Stimulated activated CD4-positive, alpha-beta T cell treated with anti-CD3 and anti-CD28 coated beads, TNF-alpha, amount 100 ng/mL, for 1 hour (primary cell): ENCODE measurements at regions not wholly inside any gene's neighbourhood (a gene's known extent, or its start where the extent isn't known, plus 50 kb on each side); places are given as distances from the start of the nearest gene placed in this dataset.
"Not testable (repeated sequence)": the region's sequence is repeated elsewhere in the genome, so short reads cannot be mapped to it uniquely, and the experiment has no call there.

Source experiments
- DNase-seq, 3 donors: peaks; one replicate each; pipeline ENCODE4 v3.0.0-alpha.2; 2020; ENCODE audit warnings: low read depth in 3 of 3, low spot score in 1 of 3

DNA sequence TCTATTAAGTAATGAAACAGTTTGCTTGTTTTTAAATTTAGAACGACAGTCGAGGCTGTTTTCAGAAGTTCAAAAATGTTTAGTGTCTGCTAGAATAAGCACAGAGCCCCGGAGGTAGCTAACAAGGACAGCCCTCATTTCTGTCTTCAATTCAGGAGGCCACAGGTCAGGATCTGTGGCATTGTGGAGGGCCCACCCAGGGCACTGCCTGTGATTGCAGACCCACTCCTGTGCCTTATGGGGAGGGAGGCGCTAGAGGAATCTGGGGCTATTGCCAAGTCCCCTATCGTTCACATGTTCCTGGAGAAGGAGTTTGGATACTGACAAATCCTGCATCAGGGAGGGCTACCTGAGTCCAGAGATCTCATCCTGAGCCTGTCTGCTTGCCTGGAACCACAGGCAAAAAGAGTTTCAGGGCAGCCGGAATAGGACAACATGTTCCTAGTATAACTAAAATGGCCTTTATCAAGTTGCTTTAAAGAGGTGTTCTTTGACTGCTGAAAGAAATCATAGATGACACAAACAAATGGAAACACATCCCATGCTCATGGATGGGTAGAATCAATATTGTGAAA is 141.5 kb upstream of the ROPN1 start:
- DNase-seq = no peak

GRCh38 chr3:124137216-124137615 is 145.3 kb upstream of the ROPN1 start:
- no peak for DNase-seq

- DNase-seq = no peak
These were observed 146.2 kb upstream of the ROPN1 start for GRCh38 chr3:124138148-124138547.

- DNase-seq = no peak
These were observed 148.8 kb upstream of the ROPN1 start for GRCh38 chr3:124140746-124141145.

DNA sequence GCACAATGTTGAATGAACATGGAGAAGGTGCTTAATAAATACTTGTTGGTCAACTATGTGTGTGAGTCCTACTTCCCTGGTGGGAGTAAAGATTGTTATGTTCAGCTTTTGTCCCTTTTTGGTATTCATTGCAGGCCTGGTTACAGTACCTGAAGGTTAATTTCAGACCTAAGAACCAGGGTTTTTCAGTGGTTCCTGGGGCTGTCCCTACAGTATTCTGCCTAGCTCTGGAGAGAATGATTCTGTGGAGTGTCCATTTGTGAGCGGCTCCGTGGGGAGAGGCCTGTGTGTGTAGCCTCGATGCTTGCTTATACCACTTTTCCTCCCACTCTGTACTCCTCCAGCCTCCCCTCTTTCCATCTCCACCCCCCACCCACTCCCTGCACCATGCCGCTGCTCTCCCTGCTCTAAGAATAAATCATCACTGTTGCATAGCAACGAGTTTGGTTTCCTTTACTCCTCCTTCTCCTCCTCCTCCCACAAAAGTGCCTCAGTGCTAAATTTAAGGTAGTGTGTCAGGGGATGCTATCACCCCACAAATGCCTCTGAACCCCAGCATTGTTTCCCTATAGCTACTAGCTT is 150.6 kb upstream of the ROPN1 start:
- no peak for DNase-seq

DNA sequence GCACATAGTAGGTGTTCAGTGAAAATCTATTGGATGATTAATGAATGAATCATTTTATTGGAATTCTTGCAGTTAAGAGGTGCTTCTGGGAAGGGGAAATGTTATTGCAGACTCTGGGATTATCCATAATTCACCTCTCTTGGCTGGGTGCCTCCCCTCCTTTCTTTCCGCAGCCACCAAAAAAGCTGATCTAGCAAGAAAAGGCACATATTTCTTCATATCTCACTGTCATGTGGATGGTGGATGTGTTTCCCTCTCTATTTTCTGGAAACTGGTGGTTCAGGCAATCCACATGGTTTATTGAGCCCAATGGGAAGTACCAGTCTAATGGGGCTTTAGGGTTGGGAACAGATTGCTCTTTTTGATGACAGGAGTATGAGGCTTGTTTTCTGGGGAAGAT is 151.1 kb upstream of the ROPN1 start:
- DNase-seq = no peak

DNA sequence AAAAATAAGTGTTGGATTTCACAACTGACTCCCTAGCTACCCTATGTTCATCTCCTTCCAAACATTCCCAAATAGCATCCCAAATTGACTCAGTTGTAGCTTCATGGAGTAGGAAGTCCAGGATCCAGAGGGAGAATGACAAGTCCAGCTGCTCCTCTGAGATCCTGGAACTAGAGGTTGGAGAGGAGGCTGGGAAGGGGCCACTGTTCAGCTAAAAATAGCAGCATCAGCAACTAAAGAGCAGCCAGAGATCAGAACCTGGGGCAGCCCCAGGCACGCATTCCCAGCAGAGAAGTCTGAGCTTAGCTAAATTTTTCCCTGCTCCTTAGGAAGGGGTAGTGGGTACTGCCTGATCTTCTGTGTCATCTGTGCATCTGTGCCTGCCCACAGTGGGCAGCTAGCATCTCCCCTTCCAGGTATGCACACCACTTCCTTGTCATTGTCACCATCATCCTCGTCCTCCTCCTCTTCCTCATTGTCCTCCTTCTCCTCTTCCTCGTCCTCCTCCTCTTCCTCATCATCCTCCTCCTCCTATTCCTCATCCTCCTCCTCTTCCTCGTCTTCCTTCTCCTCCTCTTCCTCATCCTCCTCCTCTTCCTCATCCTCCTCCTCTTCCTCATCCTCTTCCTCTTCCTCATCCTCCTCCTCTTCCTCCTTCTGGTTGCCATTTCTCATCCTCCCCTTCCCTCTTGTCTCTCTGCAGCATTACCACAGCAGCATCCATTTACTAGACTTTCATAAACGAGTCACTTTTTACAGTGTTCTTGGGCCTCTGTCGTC is 152.3 kb upstream of the ROPN1 start:
- no peak for DNase-seq

GRCh38 chr3:124147429-124147828 is 155.5 kb upstream of the ROPN1 start:
- no peak for DNase-seq

- DNase-seq = no peak
These were observed 156.0 kb upstream of the ROPN1 start for GRCh38 chr3:124147946-124148345.

DNA sequence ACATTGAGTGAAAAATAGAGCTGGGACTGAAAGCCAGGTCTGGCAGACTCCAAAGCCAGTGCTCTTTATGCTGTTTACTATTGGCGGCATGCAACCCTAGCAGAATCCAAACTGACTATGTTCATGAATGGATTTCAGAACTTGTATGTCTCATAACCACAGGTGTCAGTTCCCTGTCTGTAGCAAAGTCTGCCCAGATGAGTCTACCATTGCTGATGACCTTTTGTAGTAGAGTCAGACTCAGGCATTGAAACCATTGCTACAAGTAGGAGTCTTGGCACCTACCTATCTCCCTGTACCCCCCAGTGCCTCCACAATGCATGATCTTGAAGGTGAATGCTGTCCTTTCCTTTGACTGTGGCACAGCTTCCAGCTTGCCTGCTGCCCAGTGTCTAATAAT is 157.2 kb upstream of the ROPN1 start:
- no peak for DNase-seq

- DNase-seq = no peak
These were observed 157.8 kb upstream of the ROPN1 start for GRCh38 chr3:124149771-124150170.

GRCh38 chr3:124152891-124153290 is 161.0 kb upstream of the ROPN1 start:
- DNase-seq = not testable (repeated sequence)

- no peak for DNase-seq
These were observed 165.2 kb upstream of the ROPN1 start for GRCh38 chr3:124156866-124157712.

- DNase-seq = no peak
These were observed 165.8 kb upstream of the ROPN1 start for GRCh38 chr3:124157748-124158147.

DNA sequence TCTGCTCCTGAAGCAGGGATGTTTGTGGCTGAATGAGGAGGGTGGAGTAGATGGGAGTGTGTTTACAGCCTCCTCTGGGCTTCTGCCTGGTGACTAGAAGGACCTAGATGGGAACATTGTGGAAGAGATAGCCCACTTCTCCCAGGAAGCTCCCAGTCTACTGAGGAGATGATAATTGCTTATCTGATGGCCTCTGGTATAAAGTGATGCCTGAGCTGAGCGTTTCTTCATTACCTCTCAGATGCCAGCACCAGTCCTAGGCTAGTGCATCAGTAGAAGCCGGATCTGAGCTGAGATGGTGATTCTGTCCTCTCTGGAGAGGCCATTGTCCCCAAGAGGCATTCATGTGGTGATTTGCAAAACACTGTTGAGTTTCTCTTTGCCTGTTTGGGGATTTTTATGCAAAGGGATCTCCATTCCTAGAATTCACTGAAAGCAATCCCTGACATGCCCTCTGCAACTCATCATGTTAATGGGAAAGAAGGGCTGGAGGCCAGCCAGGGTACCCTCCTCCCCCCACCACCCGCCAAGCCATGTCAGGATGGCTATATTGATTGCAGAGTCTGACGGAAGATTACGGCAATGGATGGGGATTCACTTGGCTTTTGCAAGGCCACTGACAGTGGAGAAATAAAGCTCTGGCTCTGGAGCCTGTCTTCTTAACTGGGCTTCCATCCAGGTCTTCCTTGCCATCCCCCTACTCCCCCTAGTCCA is 166.4 kb upstream of the ROPN1 start:
- DNase-seq = no peak

- no peak for DNase-seq
These were observed 169.5 kb upstream of the ROPN1 start for GRCh38 chr3:124161448-124161847.

- no peak for DNase-seq
These were observed 171.8 kb upstream of the ROPN1 start for GRCh38 chr3:124163689-124164088.

DNA sequence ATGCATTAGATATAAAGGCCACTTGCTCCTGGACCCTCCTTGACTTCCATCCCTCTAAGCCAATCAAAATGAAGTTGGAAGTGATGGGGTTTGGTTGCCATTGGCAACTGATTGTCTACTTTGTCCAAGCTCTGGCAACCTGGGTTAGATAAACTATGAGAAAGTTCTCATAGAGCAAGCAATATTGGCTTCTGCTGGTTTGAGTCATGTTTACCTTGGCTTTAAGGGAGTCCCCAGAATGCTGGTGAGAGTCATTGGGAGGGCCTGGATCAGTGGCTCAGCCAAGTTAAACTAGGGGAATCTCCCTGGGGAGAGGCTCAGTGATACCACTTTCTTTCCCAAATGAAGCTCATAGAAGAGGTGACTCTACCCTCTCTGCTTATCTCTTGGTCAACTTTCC is 176.3 kb upstream of the ROPN1 start:
- no peak for DNase-seq

DNA sequence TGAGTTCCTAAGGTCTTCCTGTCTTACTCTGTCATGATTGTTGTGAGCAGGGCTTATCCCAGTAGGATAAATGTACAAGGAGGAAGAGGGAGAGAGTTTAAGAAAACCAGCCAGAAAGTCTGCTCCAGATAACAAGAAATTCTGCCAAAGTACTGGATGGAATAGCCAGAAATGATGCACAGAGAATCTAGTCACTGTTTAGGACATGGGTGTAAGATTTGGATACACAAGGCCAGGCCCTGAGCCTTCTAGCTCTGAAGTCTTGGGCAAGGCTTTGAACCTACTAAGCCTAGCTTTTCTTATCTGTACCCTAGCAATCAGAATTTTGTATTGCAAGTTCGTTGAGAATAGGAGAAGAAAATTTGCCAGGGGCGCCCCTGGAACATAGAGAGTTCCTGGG is 180.4 kb upstream of the ROPN1 start:
- DNase-seq = no peak

- DNase-seq = no peak
These were observed 180.9 kb upstream of the ROPN1 start for GRCh38 chr3:124172816-124173215.

DNA sequence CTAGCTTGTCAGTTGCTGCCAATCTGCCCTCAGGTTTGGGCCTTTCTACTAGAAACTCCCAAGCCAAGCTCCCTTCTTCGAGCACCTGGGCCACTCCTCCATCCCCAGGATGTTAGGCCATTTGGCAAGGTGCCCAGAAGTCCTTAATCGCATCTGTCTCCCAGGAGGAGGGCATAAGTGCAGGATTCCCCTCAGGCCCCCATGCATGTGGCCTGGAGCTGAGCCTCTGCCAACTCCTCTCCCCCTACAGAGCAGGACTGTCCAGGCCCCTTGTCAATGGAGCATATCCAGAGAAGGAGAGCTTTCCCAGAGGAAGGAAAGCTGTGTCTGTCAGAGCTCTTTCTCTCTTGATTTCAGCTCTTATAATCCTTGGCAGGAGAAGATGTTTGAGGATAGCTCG is 182.6 kb upstream of the ROPN1 start:
- no peak for DNase-seq
